A549 (cell line): ENCODE measurements at regions not wholly inside any gene's neighbourhood (a gene's known extent, or its start where the extent isn't known, plus 50 kb on each side); places are given as distances from the start of the nearest gene placed in this dataset.

ENCODE experiments used
- CHD2 ChIP-seq: fragments of 150-350 bp; IDR thresholded peaks from 2 replicates; pipeline ENCODE4 v1.6.1; 2014; ENCODE audit warnings: low read length; ENCODE audit not compliant: partially characterized antibody
- PHF8 ChIP-seq: fragments of 200-600 bp; sonication (generic); IDR thresholded peaks from 2 replicates; pipeline ENCODE4 v1.6.1; 2016; ENCODE audit warnings: low read depth, mild to moderate bottlenecking, antibody characterized with exemption, moderate library complexity, borderline replicate concordance
- POLR2A ChIP-seq: IDR thresholded peaks from 2 replicates; pipeline ENCODE4 v1.6.1; 2012; ENCODE audit warnings: mild to moderate bottlenecking, low read length
- ZC3H11A ChIP-seq: fragments of 450-650 bp; IDR thresholded peaks from 2 replicates; pipeline ENCODE4 v1.6.1; 2014; ENCODE audit warnings: antibody characterized with exemption, mild to moderate bottlenecking
- TF ChIP-seq, protein P1 (sequence below): fragments of >200 bp; sonication (Bioruptor Twin); formaldehyde crosslinking; IDR thresholded peaks from 3 replicates; pipeline ENCODE4 v1.5.1; 2016
- TF ChIP-seq, protein P2 (sequence below): fragments of >200 bp; sonication (Bioruptor Twin); formaldehyde crosslinking; IDR thresholded peaks from 2 replicates; pipeline ENCODE4 v1.6.1; 2016
- TF ChIP-seq, protein P3 (sequence below): fragments of 450-650 bp; IDR thresholded peaks from 2 replicates; pipeline ENCODE4 v1.6.1; 2014; ENCODE audit warnings: antibody characterized with exemption
- TF ChIP-seq, protein P4 (sequence below): fragments of 200-600 bp; sonication (generic); IDR thresholded peaks from 2 replicates; pipeline ENCODE4 v1.6.1; 2016; ENCODE audit warnings: antibody characterized with exemption, mild to moderate bottlenecking, moderate library complexity

DNA sequence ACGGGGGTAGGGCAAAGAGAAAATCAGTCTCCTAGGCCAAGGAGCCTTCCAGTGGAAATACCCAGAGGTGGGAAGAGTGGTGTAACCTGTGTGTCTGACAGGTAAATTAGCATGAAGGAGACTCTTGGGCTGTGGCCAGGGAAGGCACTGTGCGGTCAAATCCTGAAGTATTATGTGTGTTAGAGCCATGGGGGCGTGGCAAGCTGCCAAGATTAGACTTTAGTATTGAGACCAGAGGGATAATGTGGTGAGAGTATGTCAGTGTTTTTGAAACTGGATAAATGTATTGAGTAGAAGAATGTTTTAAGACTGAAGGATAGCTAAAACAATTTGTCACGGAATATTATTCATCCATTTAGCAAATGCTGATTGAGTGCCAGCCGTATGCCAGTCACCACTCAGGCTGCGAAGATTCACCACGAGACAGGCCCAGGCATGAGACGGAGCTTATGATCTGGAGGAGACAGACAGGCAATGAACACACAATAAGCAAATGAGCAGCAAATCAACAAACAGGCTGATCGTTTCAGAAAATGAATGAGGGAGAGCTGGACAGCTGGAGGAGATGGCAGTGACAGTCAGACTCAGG, 445.9 kb downstream of the MCTP2 start:
- TF ChIP-seq, protein P1, sequence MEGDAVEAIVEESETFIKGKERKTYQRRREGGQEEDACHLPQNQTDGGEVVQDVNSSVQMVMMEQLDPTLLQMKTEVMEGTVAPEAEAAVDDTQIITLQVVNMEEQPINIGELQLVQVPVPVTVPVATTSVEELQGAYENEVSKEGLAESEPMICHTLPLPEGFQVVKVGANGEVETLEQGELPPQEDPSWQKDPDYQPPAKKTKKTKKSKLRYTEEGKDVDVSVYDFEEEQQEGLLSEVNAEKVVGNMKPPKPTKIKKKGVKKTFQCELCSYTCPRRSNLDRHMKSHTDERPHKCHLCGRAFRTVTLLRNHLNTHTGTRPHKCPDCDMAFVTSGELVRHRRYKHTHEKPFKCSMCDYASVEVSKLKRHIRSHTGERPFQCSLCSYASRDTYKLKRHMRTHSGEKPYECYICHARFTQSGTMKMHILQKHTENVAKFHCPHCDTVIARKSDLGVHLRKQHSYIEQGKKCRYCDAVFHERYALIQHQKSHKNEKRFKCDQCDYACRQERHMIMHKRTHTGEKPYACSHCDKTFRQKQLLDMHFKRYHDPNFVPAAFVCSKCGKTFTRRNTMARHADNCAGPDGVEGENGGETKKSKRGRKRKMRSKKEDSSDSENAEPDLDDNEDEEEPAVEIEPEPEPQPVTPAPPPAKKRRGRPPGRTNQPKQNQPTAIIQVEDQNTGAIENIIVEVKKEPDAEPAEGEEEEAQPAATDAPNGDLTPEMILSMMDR, result no peak
- TF ChIP-seq, protein P2, sequence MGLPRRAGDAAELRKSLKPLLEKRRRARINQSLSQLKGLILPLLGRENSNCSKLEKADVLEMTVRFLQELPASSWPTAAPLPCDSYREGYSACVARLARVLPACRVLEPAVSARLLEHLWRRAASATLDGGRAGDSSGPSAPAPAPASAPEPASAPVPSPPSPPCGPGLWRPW, result no peak
- TF ChIP-seq, protein P3, sequence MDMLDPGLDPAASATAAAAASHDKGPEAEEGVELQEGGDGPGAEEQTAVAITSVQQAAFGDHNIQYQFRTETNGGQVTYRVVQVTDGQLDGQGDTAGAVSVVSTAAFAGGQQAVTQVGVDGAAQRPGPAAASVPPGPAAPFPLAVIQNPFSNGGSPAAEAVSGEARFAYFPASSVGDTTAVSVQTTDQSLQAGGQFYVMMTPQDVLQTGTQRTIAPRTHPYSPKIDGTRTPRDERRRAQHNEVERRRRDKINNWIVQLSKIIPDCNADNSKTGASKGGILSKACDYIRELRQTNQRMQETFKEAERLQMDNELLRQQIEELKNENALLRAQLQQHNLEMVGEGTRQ, result no peak
- TF ChIP-seq PHF8 (no peak), CHD2 (no peak), POLR2A (no peak), ZC3H11A (no peak)
- TF ChIP-seq, protein P4, sequence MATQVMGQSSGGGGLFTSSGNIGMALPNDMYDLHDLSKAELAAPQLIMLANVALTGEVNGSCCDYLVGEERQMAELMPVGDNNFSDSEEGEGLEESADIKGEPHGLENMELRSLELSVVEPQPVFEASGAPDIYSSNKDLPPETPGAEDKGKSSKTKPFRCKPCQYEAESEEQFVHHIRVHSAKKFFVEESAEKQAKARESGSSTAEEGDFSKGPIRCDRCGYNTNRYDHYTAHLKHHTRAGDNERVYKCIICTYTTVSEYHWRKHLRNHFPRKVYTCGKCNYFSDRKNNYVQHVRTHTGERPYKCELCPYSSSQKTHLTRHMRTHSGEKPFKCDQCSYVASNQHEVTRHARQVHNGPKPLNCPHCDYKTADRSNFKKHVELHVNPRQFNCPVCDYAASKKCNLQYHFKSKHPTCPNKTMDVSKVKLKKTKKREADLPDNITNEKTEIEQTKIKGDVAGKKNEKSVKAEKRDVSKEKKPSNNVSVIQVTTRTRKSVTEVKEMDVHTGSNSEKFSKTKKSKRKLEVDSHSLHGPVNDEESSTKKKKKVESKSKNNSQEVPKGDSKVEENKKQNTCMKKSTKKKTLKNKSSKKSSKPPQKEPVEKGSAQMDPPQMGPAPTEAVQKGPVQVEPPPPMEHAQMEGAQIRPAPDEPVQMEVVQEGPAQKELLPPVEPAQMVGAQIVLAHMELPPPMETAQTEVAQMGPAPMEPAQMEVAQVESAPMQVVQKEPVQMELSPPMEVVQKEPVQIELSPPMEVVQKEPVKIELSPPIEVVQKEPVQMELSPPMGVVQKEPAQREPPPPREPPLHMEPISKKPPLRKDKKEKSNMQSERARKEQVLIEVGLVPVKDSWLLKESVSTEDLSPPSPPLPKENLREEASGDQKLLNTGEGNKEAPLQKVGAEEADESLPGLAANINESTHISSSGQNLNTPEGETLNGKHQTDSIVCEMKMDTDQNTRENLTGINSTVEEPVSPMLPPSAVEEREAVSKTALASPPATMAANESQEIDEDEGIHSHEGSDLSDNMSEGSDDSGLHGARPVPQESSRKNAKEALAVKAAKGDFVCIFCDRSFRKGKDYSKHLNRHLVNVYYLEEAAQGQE, result no peak
